Activated CD4-positive, alpha-beta memory T cell treated with anti-CD3 and anti-CD28 coated beads for 36 hours (primary cell): ENCODE measurements at regions not wholly inside any gene's neighbourhood (a gene's known extent, or its start where the extent isn't known, plus 50 kb on each side); places are given as distances from the start of the nearest gene placed in this dataset.

Source experiments
- CTCF ChIA-PET: fragments of 350-600 bp; sonication (Branson Sonifier 250); formaldehyde crosslinking; loops from one replicate; lab custom pipeline; 2021; ENCODE audit warnings: antibody characterized with exemption, inconsistent platforms; lab: Charles Lee
- POLR2A ChIA-PET: fragments of 350-600 bp; sonication (Branson Sonifier 250); formaldehyde crosslinking; loops from one replicate; lab custom pipeline; 2021; ENCODE audit warnings: antibody characterized with exemption; lab: Charles Lee
- DNase-seq: peaks from one replicate; pipeline ENCODE4 v3.0.0-alpha.2; 2020
- H3K27ac Mint-ChIP-seq: one replicate; pipeline ENCODE4 v1.8.0; 2021; ENCODE audit warnings: mixed read lengths
- H3K27me3 Mint-ChIP-seq: one replicate; pipeline ENCODE4 v1.8.0; 2021; ENCODE audit warnings: mixed read lengths
- H3K36me3 Mint-ChIP-seq: one replicate; pipeline ENCODE4 v1.8.0; 2021; ENCODE audit warnings: mixed read lengths
- H3K4me1 Mint-ChIP-seq: one replicate; pipeline ENCODE4 v1.8.0; 2021; ENCODE audit warnings: low read depth, mixed read lengths
- H3K4me3 Mint-ChIP-seq: one replicate; pipeline ENCODE4 v1.8.0; 2021; ENCODE audit warnings: mild to moderate bottlenecking, mixed read lengths
- H3K9me3 Mint-ChIP-seq: one replicate; pipeline ENCODE4 v1.8.0; 2021; ENCODE audit warnings: mixed read lengths
- intact Hi-C: fragments of 100-400 bp; cut with micrococcal nuclease; formaldehyde crosslinking; loops from one replicate; pipeline ENCODE4 v1.15.1; 2023

DNA sequence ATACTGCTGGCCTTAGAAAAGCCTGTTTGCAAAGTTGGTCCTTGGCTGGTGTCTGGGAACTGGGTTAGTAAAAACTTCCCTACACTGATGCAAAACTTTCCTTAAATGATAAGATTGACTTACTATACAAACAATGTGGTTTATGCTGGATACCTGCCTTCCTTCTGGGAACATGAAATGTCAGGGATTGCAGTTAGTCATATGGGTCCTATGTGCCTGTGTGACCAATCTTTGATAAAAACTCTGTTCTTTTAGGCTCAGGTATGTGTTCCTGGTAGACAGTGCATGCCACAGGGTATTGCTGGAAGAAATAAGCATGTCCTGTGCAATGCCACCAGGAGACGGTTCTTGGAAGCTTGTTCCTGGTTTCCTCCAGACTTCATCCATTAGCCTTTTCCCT lies 173.3 kb downstream of the RMI1 start:
- ChIA-PET POLR2A (no interaction called here), CTCF (interaction anchor here (2.8 kb wide), 1 partner anchor 19 kb away, joined by 10 read pairs; no protein-coding TSS in a partner anchor)
- Mint-ChIP-seq H3K27ac (no peak overlapping the region), H3K9me3 (no peaks in the 10 kb centered on the region), H3K4me1 (no peaks in the 10 kb centered on the region), H3K36me3 (no peaks in the 10 kb centered on the region), H3K27me3 (peaks cover 2% of the 10 kb centered on the region), H3K4me3 (no peak overlapping the region)
- no peak for DNase-seq
- intact Hi-C loops = no loop called here

GRCh38 chr9:84154320-84154719 lies 173.7 kb downstream of the RMI1 start:
- POLR2A ChIA-PET = no interaction called here
- Mint-ChIP-seq H3K4me1 (no peaks in the 10 kb centered on the region), H3K36me3 (no peaks in the 10 kb centered on the region), H3K4me3 (no peak overlapping the region), H3K9me3 (no peaks in the 10 kb centered on the region), H3K27ac (no peak overlapping the region), H3K27me3 (peaks cover 4% of the 10 kb centered on the region)
- no peak for DNase-seq
- CTCF ChIA-PET = no interaction called here
- intact Hi-C loops = no loop called here

DNA sequence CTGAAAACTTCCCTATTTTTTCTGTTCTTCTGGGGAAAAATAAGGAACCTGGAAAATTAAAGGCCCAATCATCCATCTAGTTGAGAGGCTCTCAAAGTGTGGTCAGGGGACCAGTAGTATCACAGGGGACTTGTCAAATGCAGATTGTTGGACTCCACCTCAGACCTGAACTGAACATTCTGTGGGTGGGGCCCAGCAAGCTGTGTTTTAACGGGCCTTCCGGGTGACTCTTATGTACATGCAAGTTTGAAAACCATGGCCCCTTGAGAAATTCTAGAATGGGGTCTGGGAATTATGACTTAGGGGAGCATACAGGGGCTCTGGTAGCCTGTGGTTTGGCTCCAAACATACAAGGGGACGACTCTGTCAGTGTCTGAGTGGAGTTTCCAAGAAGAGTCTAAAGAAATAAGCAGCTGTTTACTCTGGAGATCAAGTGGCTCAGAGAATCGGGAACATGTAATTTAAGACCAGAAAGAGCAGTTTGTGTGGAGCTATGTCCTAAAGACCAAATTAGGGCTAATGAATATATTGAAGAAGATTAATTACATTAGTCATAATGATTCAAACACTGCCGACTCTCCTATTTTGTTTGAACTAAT lies 177.4 kb downstream of the SLC28A3 start:
- no peaks in the 10 kb centered on the region for H3K9me3 Mint-ChIP-seq
- intact Hi-C loops = no loop called here

GRCh38 chr9:84166891-84167290 lies 173.7 kb downstream of the SLC28A3 start:
- Mint-ChIP-seq H3K27me3 (peaks cover 3% of the 10 kb centered on the region), H3K36me3 (no peaks in the 10 kb centered on the region), H3K27ac (no peak overlapping the region), H3K4me3 (no peak overlapping the region), H3K9me3 (no peaks in the 10 kb centered on the region), H3K4me1 (no peaks in the 10 kb centered on the region)
- ChIA-PET CTCF (no interaction called here), POLR2A (no interaction called here)
- DNase-seq = no peak
- intact Hi-C loops = no loop called here

More for the DNA sequence above, 177.4 kb downstream of the SLC28A3 start:
- POLR2A ChIA-PET = no interaction called here
- CTCF ChIA-PET = interaction anchor here (0.7 to 3.3 kb wide), 3 partner anchors 10 to 829 kb away, joined by 3 to 33 read pairs (median 5); no protein-coding TSS in a partner anchor
- Mint-ChIP-seq H3K36me3 (no peaks in the 10 kb centered on the region), H3K27ac (no peak overlapping the region), H3K27me3 (peaks cover 20% of the 10 kb centered on the region), H3K4me3 (no peak overlapping the region), H3K4me1 (no peaks in the 10 kb centered on the region)
- DNase-seq = no peak

DNA sequence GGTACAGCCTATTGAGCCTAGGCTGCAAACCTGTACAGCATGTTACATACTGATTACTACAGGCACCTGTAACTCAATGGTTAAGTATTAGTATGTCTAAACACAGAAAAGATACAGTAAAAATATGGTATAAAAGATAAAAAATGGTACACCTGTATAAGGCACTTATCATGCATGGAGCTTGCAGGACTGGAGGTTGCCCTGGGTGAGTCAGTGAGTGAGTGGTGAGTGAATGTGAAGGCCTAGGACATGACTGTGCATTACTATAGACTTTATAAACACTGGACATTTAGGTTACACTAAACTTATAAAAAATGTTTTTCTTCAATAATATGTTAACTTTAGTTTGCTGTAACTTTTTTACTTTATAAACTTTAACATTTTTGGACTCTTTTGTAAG lies 171.3 kb downstream of the SLC28A3 start:
- H3K4me1 Mint-ChIP-seq = no peaks in the 10 kb centered on the region
- H3K4me3 Mint-ChIP-seq = no peak overlapping the region
- no peak overlapping the region for H3K27ac Mint-ChIP-seq
- no peaks in the 10 kb centered on the region for H3K9me3 Mint-ChIP-seq
- POLR2A ChIA-PET = interaction anchor here (0.6 kb wide), 1 partner anchor 432 kb away, joined by 4 read pairs; no protein-coding TSS in a partner anchor
- intact Hi-C loops = no loop called here
- H3K27me3 Mint-ChIP-seq = no peaks in the 10 kb centered on the region
- DNase-seq = no peak
- CTCF ChIA-PET = interaction anchor here (1.5 kb wide), 1 partner anchor 232 kb away, joined by 5 read pairs; no protein-coding TSS in a partner anchor
- no peaks in the 10 kb centered on the region for H3K36me3 Mint-ChIP-seq

DNA sequence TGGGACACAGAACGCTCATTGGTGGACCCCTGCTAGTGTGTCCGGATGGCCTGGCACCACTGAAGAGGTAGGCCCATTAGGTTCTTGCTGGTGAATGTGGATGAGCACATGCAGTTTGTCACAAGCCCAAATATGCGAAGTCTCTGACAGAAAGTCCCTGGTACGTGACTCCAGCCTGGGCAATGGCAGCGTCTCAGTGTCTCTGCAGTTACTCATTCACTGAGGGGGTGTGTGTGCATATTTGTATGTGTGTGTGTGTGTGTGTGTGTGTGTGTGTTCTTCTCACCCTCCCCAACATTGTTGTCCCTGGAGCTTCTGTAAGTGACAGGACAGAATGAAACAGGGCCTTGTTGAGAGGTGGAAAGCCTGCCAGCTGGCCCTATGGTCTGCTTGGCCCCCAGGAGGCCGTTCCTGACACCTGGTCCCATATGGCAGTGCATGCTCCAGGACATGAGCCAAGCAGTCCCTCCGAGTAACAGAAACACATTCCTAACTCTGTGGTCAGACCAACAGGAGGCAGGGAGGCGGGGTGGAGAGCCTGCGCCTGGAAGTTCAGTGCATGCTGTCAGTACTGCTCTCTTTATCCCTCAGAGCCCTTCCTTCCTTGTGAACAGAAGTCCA lies 169.9 kb downstream of the SLC28A3 start:
- H3K27ac Mint-ChIP-seq = no peak overlapping the region
- H3K4me3 Mint-ChIP-seq = no peak overlapping the region
- no peaks in the 10 kb centered on the region for H3K9me3 Mint-ChIP-seq
- intact Hi-C loops = loop anchor here (10.0 kb wide), 1 partner anchor 546 kb away; the partner anchor contains the start of gene IDNK
- H3K36me3 Mint-ChIP-seq = no peaks in the 10 kb centered on the region
- H3K27me3 Mint-ChIP-seq = no peaks in the 10 kb centered on the region
- ChIA-PET POLR2A (no interaction called here), CTCF (no interaction called here)
- H3K4me1 Mint-ChIP-seq = no peaks in the 10 kb centered on the region
- no peak for DNase-seq

- intact Hi-C loops = loop anchor here (1.0 to 10.0 kb wide), 2 partner anchors 236 to 549 kb away; partner anchors contain the start of gene IDNK
- no peak for DNase-seq
- Mint-ChIP-seq H3K4me1 (no peaks in the 10 kb centered on the region), H3K9me3 (no peaks in the 10 kb centered on the region), H3K27me3 (peaks cover 2% of the 10 kb centered on the region), H3K4me3 (no peak overlapping the region), H3K27ac (no peak overlapping the region), H3K36me3 (no peaks in the 10 kb centered on the region)
- ChIA-PET CTCF (interaction anchor here (0.6 to 3.6 kb wide), 17 partner anchors 10 to 253 kb away, joined by 3 to 33 read pairs (median 4); partner anchors contain the start of gene KIF27), POLR2A (interaction anchor here (0.7 kb wide), 1 partner anchor 237 kb away, joined by 3 read pairs; no protein-coding TSS in a partner anchor)
Measured at GRCh38 chr9:84173961-84174360, 166.6 kb downstream of the SLC28A3 start.

DNA sequence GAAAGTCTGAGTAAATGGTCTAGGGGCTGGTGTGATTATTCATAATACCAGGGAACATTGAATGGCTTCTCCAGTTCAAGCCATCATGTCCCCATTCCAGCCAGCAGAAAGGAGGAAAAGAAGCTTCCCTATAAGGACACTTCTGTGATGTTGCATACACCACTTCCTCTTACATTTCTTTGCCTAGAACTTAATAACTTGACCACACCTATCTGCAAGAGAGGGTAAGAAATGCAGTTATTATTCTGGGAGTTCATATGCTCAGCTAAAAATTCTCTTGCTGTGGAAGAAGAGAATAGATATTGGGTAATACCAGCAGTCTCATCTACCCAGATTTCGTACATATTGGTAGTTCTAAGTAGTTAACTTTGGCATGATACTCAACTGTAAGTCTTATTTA lies 166.1 kb downstream of the SLC28A3 start:
- Mint-ChIP-seq H3K27me3 (peaks cover 2% of the 10 kb centered on the region), H3K36me3 (no peaks in the 10 kb centered on the region), H3K9me3 (no peaks in the 10 kb centered on the region), H3K4me3 (no peak overlapping the region), H3K4me1 (no peaks in the 10 kb centered on the region), H3K27ac (no peak overlapping the region)
- ChIA-PET CTCF (interaction anchor here (0.6 to 3.6 kb wide), 5 partner anchors 12 to 150 kb away, joined by 3 to 33 read pairs (median 3); no protein-coding TSS in a partner anchor), POLR2A (no interaction called here)
- no peak for DNase-seq
- intact Hi-C loops = loop anchor here (10.0 kb wide), 1 partner anchor 550 kb away; the partner anchor contains the start of gene IDNK

DNA sequence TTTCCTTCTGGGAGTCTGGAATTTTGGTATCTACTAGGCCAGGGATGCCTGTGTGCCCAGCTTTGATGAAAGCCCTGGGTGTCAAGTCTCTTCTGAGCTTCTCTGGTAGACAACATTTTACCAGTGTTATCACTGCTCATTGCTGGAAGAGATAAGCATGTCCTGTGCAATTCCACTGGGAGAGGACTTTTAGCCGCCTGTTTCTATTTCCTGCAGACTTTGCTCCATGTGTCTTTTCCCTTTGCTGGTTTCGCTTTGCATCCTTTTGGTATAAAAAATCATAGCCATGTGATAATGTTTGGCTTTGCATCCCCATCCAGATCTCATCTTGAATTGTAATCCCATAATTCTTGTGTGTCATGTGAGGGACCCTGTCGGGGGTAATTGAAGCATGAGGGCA lies 163.2 kb downstream of the SLC28A3 start:
- H3K4me1 Mint-ChIP-seq = no peaks in the 10 kb centered on the region
- CTCF ChIA-PET = no interaction called here
- intact Hi-C loops = loop anchor here (10.0 kb wide), 1 partner anchor 553 kb away; the partner anchor contains the start of gene IDNK
- no peak overlapping the region for H3K4me3 Mint-ChIP-seq
- H3K36me3 Mint-ChIP-seq = no peaks in the 10 kb centered on the region
- no peaks in the 10 kb centered on the region for H3K9me3 Mint-ChIP-seq
- H3K27ac Mint-ChIP-seq = no peak overlapping the region
- POLR2A ChIA-PET = no interaction called here
- peaks cover 4% of the 10 kb centered on the region for H3K27me3 Mint-ChIP-seq
- no peak for DNase-seq

- CTCF ChIA-PET = no interaction called here
- intact Hi-C loops = loop anchor here (10.0 kb wide), 1 partner anchor 555 kb away; the partner anchor contains the start of gene IDNK
- DNase-seq = no peak
- Mint-ChIP-seq H3K36me3 (no peaks in the 10 kb centered on the region), H3K4me1 (no peaks in the 10 kb centered on the region), H3K9me3 (no peaks in the 10 kb centered on the region), H3K4me3 (no peak overlapping the region), H3K27ac (no peak overlapping the region), H3K27me3 (peaks cover 4% of the 10 kb centered on the region)
- POLR2A ChIA-PET = no interaction called here
Measured at GRCh38 chr9:84179531-84179930, 161.0 kb downstream of the SLC28A3 start.

GRCh38 chr9:84187090-84187489 lies 153.5 kb downstream of the SLC28A3 start:
- Mint-ChIP-seq H3K4me1 (no peaks in the 10 kb centered on the region), H3K36me3 (no peaks in the 10 kb centered on the region), H3K27me3 (peaks cover 6% of the 10 kb centered on the region), H3K27ac (no peak overlapping the region), H3K4me3 (no peak overlapping the region), H3K9me3 (no peaks in the 10 kb centered on the region)
- POLR2A ChIA-PET = no interaction called here
- intact Hi-C loops = no loop called here
- CTCF ChIA-PET = interaction anchor here (0.9 to 1.1 kb wide), 2 partner anchors 13 to 14 kb away, joined by 3 read pairs; no protein-coding TSS in a partner anchor
- DNase-seq = no peak

- POLR2A ChIA-PET = no interaction called here
- peaks cover 12% of the 10 kb centered on the region for H3K27me3 Mint-ChIP-seq
Measured at GRCh38 chr9:84189904-84190303, 150.7 kb downstream of the SLC28A3 start.

More at GRCh38 chr9:84189904-84190303, 150.7 kb downstream of the SLC28A3 start:
- CTCF ChIA-PET = no interaction called here
- Mint-ChIP-seq H3K27ac (no peak overlapping the region), H3K9me3 (no peaks in the 10 kb centered on the region), H3K4me3 (no peak overlapping the region), H3K36me3 (no peaks in the 10 kb centered on the region), H3K4me1 (no peaks in the 10 kb centered on the region)
- intact Hi-C loops = no loop called here
- no peak for DNase-seq
